ENCODE measurements at regions not wholly inside any gene's neighbourhood (a gene's known extent, or its start where the extent isn't known, plus 50 kb on each side); places are given as distances from the start of the nearest gene placed in this dataset.

DNA sequence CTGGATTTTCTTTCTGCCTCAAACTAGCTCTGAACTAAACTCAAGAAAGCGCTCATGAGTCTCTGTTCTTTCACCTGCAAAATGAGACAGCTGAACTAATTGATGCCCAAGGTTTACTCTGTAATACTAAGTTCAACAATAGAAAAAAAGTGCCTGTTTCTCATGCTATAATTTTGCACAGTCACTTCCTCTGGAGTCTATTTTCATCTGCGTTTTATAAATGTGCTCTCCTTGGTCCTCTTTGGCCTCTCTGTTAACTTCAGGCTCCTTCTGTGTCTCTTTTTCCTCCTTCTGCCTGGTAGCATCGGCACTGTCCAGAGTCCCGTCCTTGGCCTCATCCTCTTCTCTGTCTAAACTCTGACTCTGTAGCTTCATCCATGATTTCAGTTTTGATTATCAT lies 311.9 kb upstream of the TLE4 start:
- TF ChIP-seq, protein P1, sequence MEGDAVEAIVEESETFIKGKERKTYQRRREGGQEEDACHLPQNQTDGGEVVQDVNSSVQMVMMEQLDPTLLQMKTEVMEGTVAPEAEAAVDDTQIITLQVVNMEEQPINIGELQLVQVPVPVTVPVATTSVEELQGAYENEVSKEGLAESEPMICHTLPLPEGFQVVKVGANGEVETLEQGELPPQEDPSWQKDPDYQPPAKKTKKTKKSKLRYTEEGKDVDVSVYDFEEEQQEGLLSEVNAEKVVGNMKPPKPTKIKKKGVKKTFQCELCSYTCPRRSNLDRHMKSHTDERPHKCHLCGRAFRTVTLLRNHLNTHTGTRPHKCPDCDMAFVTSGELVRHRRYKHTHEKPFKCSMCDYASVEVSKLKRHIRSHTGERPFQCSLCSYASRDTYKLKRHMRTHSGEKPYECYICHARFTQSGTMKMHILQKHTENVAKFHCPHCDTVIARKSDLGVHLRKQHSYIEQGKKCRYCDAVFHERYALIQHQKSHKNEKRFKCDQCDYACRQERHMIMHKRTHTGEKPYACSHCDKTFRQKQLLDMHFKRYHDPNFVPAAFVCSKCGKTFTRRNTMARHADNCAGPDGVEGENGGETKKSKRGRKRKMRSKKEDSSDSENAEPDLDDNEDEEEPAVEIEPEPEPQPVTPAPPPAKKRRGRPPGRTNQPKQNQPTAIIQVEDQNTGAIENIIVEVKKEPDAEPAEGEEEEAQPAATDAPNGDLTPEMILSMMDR (IDR thresholded peaks at IDR 0.05; ENCODE audit: low read depth, low read length): no peak
- no peak for TF ChIP-seq EZH2phosphoT487 (IDR thresholded peaks at IDR 0.05; ENCODE audit: low read depth)
